Left lobe of liver (tissue), 2 donors: ENCODE measurements at regions not wholly inside any gene's neighbourhood (a gene's known extent, or its start where the extent isn't known, plus 50 kb on each side); places are given as distances from the start of the nearest gene placed in this dataset.
"Not testable (repeated sequence)": the region's sequence is repeated elsewhere in the genome, so short reads cannot be mapped to it uniquely, and the experiment has no call there.

Experiments used
- ATAC-seq: fragments of 200-7000 bp; cut with Tn5 transposase; one replicate; pipeline ENCODE4 v1.9.1; 2020; ENCODE audit warnings: mild to moderate bottlenecking, moderate library complexity
- DNase-seq: peaks from one replicate; pipeline ENCODE4 v3.0.0-alpha.2; 2020; ENCODE audit warnings: low spot score
- donor health status: DM: no; HTN: no; CAD: no; lungs with moderate emphysema.
- donor health status: DM: no; HTN: yes; CAD: no.

- DNase-seq = no peak
These were observed 238.5 kb downstream of the RBM19 start for GRCh38 chr12:113727651-113728061.

GRCh38 chr12:113726254-113726819, 239.8 kb downstream of the RBM19 start:
- DNase-seq (no peak), ATAC-seq (no peak)

More at GRCh38 chr12:113727651-113728061, 238.5 kb downstream of the RBM19 start:
- ATAC-seq = no peak

GRCh38 chr12:113725557-113725876, 240.6 kb downstream of the RBM19 start:
- DNase-seq = no peak
- no peak for ATAC-seq

GRCh38 chr12:113724794-113725556, 241.2 kb downstream of the RBM19 start:
- DNase-seq (no peak), ATAC-seq (no peak)

- ATAC-seq = no peak
- DNase-seq = no peak
These were observed 242.5 kb downstream of the RBM19 start for GRCh38 chr12:113723631-113724030.

GRCh38 chr12:113722747-113723146, 243.4 kb downstream of the RBM19 start:
- no peak for DNase-seq
- ATAC-seq = no peak

- no peak for DNase-seq
- no peak for ATAC-seq
These were observed 245.5 kb downstream of the RBM19 start for GRCh38 chr12:113720629-113721028.

GRCh38 chr12:113719911-113720591, 246.1 kb downstream of the RBM19 start:
- no peak for DNase-seq
- no peak for ATAC-seq

- DNase-seq (no peak), ATAC-seq (no peak)
These were observed 241.5 kb upstream of the LHX5 start for GRCh38 chr12:113713156-113713555.

- DNase-seq = no peak
- no peak for ATAC-seq
These were observed 240.8 kb upstream of the LHX5 start for GRCh38 chr12:113712481-113712880.

- no peak for DNase-seq
- ATAC-seq = no peak
These were observed 238.5 kb upstream of the LHX5 start for GRCh38 chr12:113710216-113710615.

- ATAC-seq (no peak), DNase-seq (no peak)
These were observed 237.8 kb upstream of the LHX5 start for GRCh38 chr12:113709456-113709855.

GRCh38 chr12:113702836-113703235, 231.2 kb upstream of the LHX5 start:
- DNase-seq (no peak), ATAC-seq (no peak)

- DNase-seq (no peak), ATAC-seq (peak; percentile 20)
These were observed 230.6 kb upstream of the LHX5 start for GRCh38 chr12:113702276-113702675.

- DNase-seq (no peak), ATAC-seq (no peak)
These were observed 229.3 kb upstream of the LHX5 start for GRCh38 chr12:113700943-113701342.

- not testable (repeated sequence) for DNase-seq, ATAC-seq
These were observed 228.3 kb upstream of the LHX5 start for GRCh38 chr12:113699984-113700383.

GRCh38 chr12:113698510-113698858, 226.8 kb upstream of the LHX5 start:
- DNase-seq = no peak
- ATAC-seq = no peak

- ATAC-seq = peak; percentile 42
- no peak for DNase-seq
These were observed 226.2 kb upstream of the LHX5 start for GRCh38 chr12:113697651-113698509.

- DNase-seq (no peak), ATAC-seq (no peak)
These were observed 225.4 kb upstream of the LHX5 start for GRCh38 chr12:113697104-113697503.

GRCh38 chr12:113693693-113694092, 222.0 kb upstream of the LHX5 start:
- DNase-seq = no peak
- no peak for ATAC-seq

GRCh38 chr12:113689047-113689610, 217.5 kb upstream of the LHX5 start:
- DNase-seq (no peak), ATAC-seq (no peak)
